Mesothelial cell of epicardium (in vitro differentiated cells): ENCODE measurements at regions not wholly inside any gene's neighbourhood (a gene's known extent, or its start where the extent isn't known, plus 50 kb on each side); places are given as distances from the start of the nearest gene placed in this dataset.
"Not testable (repeated sequence)": the region's sequence is repeated elsewhere in the genome, so short reads cannot be mapped to it uniquely, and the experiment has no call there.

Experiments used
- DNase-seq, 2 experiments: peaks; one replicate each; pipeline ENCODE4 v3.0.0; 2021; ENCODE audit warnings: low spot score in 2 of 2; ENCODE audit not compliant: unreplicated experiment in 2 of 2
- H3K27ac Mint-ChIP-seq: 2 replicates; pipeline ENCODE4 v1.8.0; 2021; ENCODE audit warnings: mixed read lengths
- H3K27me3 Mint-ChIP-seq: 2 replicates; pipeline ENCODE4 v1.8.0; 2021; ENCODE audit warnings: low read depth, mixed read lengths
- H3K36me3 Mint-ChIP-seq: 2 replicates; pipeline ENCODE4 v1.8.0; 2021; ENCODE audit warnings: mixed read lengths
- H3K4me1 Mint-ChIP-seq: 2 replicates; pipeline ENCODE4 v1.8.0; 2021; ENCODE audit warnings: mixed read lengths
- H3K4me3 Mint-ChIP-seq: 2 replicates; pipeline ENCODE4 v1.8.0; 2021; ENCODE audit warnings: mild to moderate bottlenecking, moderate library complexity, mixed read lengths
- H3K9me3 Mint-ChIP-seq: 2 replicates; pipeline ENCODE4 v1.8.0; 2021; ENCODE audit warnings: mixed read lengths
- TF ChIP-seq, protein P1 (sequence below): fragments of 200-600 bp; sonication (generic); IDR thresholded peaks from one replicate; pipeline ENCODE4 v1.5.0; 2021; ENCODE audit warnings: antibody characterized with exemption; ENCODE audit not compliant: unreplicated experiment

DNA sequence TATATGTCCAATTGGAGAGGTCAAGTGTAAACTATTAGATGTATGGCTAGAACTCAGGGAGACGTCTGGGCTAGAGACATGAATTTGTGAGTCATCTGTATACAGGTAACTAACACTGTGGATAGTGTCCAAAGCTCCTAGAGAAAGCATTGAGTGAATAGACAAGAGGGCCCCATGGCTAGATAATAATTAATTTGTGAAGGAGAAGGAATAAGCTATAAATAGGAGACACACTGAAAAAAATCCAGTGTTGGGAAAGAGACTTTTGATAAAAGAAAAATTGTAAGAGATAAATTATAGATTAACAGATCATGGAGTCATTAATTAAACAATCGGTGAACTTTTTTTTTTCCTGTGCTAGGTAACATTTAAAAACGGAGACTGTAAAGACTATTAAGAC, 326.6 kb upstream of the PRICKLE1 start:
- H3K4me1 Mint-ChIP-seq = peaks cover 36% of the 10 kb centered on the region

DNA sequence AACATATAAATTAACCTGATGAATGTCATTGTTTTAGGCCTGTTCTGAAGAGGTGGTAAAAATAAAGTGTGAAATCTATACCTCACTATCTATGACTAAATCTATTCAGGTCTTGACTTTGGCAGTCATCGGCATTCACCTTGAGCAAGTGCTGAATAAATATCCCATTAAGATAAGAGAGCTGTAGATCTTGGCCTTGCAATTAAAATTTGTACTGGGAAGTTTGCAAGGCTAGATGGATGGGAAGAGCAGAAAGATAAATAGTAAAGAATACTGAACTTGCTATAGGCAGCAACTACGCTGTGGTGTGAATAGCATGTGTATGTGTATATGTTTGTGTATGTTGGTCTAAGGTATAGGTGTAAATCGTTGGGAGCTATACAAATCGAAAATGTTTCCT, 325.9 kb upstream of the PRICKLE1 start:
- no peak for DNase-seq
- H3K4me1 Mint-ChIP-seq = peaks cover 29% of the 10 kb centered on the region
- H3K27ac Mint-ChIP-seq = no peak overlapping the region
- no peaks in the 10 kb centered on the region for H3K27me3 Mint-ChIP-seq
- H3K4me3 Mint-ChIP-seq = no peak overlapping the region
- peaks cover 7% of the 10 kb centered on the region for H3K36me3 Mint-ChIP-seq
- H3K9me3 Mint-ChIP-seq = peaks cover 9% of the 10 kb centered on the region
- TF ChIP-seq, protein P1, sequence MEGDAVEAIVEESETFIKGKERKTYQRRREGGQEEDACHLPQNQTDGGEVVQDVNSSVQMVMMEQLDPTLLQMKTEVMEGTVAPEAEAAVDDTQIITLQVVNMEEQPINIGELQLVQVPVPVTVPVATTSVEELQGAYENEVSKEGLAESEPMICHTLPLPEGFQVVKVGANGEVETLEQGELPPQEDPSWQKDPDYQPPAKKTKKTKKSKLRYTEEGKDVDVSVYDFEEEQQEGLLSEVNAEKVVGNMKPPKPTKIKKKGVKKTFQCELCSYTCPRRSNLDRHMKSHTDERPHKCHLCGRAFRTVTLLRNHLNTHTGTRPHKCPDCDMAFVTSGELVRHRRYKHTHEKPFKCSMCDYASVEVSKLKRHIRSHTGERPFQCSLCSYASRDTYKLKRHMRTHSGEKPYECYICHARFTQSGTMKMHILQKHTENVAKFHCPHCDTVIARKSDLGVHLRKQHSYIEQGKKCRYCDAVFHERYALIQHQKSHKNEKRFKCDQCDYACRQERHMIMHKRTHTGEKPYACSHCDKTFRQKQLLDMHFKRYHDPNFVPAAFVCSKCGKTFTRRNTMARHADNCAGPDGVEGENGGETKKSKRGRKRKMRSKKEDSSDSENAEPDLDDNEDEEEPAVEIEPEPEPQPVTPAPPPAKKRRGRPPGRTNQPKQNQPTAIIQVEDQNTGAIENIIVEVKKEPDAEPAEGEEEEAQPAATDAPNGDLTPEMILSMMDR = no peak

More for the DNA sequence above, 326.6 kb upstream of the PRICKLE1 start:
- peaks cover 7% of the 10 kb centered on the region for H3K36me3 Mint-ChIP-seq
- H3K27me3 Mint-ChIP-seq = no peaks in the 10 kb centered on the region
- no peak overlapping the region for H3K27ac Mint-ChIP-seq
- TF ChIP-seq, protein P1 = no peak
- H3K4me3 Mint-ChIP-seq = no peak overlapping the region
- peaks cover 9% of the 10 kb centered on the region for H3K9me3 Mint-ChIP-seq
- no peak for DNase-seq

DNA sequence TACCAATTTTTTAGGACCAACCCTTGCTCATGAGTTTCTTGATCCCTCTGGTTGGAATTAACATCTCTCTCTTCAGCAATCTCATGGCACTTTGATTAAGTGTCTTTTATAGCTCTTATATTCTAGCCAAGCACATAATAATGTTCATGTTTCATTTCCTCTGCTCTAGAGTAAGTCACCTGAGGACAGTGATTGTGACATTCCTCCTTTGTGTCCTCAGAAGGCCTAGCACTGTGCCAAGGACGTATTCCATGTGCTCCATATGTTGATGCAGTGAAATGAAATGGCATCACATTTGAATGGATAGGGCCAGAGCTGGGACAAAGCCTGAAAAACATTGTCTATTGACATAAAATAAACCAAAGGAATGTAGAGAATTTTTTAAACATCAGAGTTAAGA, 322.8 kb upstream of the PRICKLE1 start:
- Mint-ChIP-seq H3K27me3 (no peaks in the 10 kb centered on the region), H3K9me3 (peaks cover 16% of the 10 kb centered on the region), H3K27ac (no peak overlapping the region), H3K4me1 (peaks cover 13% of the 10 kb centered on the region), H3K36me3 (peaks cover 7% of the 10 kb centered on the region), H3K4me3 (no peak overlapping the region)
- no peak for DNase-seq
- TF ChIP-seq, protein P1 = no peak

DNA sequence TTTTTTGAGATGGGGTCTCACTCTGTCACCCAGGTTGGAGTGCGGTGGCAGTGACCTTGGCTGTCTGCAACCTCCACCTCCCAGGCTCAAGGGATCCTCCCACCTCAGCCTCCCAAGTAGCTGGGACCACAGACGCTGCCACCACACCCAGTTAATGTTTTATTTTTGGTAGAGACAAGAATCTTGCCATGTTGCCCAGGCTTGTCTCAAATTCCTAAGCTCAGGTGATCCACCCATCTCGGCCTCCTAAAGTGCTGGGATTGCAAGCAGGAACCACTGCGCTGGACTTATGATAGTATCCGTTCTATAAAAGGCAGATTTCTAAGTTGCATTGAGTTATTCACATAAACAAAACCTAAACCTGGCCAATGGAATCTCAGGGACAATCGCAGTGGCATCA, 321.1 kb upstream of the PRICKLE1 start:
- H3K4me3 Mint-ChIP-seq = no peak overlapping the region
- H3K4me1 Mint-ChIP-seq = peaks cover under 1% of the 10 kb centered on the region
- H3K36me3 Mint-ChIP-seq = peaks cover 7% of the 10 kb centered on the region
- H3K27me3 Mint-ChIP-seq = no peaks in the 10 kb centered on the region
- H3K9me3 Mint-ChIP-seq = peaks cover 32% of the 10 kb centered on the region
- TF ChIP-seq, protein P1 = no peak
- H3K27ac Mint-ChIP-seq = no peak overlapping the region
- no peak for DNase-seq

DNA sequence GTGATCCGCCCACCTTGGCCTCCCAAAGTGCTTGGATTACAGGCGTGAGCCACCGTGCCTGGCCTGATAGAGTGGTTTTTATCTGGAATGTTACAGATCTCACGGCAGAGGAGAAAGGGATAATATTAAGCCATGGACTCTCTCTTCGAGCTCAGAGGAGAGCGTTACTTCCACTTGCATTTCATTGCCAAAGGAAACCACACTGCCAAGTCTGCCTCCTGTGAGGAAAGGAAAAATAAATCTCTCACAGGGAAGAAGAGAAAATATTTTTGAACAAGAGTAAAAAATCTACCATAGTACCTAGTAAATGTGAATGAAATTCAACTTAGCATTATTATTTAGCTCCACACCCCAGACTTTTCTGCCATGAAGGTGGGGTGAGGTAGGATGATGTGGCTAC, 319.2 kb upstream of the PRICKLE1 start:
- Mint-ChIP-seq H3K4me3 (no peak overlapping the region), H3K27me3 (no peaks in the 10 kb centered on the region), H3K36me3 (peaks cover 7% of the 10 kb centered on the region), H3K27ac (no peak overlapping the region), H3K4me1 (no peaks in the 10 kb centered on the region), H3K9me3 (peaks cover 32% of the 10 kb centered on the region)
- DNase-seq = no peak
- TF ChIP-seq, protein P1 = no peak

DNA sequence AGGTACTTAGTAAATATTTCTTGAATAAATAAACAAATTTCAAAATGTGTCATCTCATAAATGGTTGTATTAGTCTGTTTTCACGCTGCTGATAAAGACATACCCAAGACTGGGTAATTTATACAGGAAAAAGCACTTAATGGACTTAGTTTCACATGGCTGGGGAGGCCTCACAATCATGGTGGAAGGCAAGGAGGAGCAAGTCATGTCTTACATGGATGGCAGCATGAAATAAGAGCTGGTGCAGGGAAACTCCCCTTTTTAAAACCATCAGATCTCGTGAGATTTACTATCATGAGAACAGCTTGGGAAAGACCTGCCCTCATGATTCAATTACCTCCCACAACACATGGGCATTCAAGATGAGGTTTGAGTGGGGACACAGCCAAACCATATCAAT, 317.3 kb upstream of the PRICKLE1 start:
- peaks cover 26% of the 10 kb centered on the region for H3K9me3 Mint-ChIP-seq
- not testable (repeated sequence) for H3K4me1 Mint-ChIP-seq, H3K4me3 Mint-ChIP-seq, H3K27me3 Mint-ChIP-seq, H3K27ac Mint-ChIP-seq, H3K36me3 Mint-ChIP-seq, DNase-seq
